ENCODE measurements at regions not wholly inside any gene's neighbourhood (a gene's known extent, or its start where the extent isn't known, plus 50 kb on each side); places are given as distances from the start of the nearest gene placed in this dataset.

DNA sequence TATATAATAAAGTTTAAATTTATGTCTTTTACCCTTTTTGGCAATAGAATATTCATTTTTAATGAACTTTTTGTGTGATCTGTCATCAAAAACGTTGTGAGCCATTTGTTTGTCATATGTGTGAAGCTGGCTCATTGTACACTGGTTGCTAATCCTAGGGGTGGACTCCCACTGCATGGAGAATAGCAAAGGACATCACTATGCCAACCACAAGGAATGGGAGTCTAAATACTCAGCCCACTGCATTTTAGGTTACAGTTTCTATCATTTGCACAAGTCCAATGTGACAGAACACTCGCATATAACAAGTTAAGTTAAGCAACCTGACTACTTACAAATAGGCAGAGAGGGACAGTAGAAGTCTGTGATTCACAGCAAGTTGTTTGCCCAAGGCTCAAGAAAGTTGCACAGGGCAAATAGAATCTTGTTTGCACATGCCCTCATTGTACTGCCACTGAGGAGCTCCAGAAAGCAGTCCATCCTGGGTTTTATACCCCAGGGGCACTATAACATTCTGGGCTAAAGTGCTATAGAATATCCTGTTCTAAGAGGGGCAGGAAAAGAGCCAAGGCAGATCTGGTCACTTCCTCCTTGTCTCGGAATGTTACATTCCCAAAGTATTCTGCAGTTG lies 545.9 kb upstream of the GCFC2 start:
- TF ChIP-seq, protein P1, sequence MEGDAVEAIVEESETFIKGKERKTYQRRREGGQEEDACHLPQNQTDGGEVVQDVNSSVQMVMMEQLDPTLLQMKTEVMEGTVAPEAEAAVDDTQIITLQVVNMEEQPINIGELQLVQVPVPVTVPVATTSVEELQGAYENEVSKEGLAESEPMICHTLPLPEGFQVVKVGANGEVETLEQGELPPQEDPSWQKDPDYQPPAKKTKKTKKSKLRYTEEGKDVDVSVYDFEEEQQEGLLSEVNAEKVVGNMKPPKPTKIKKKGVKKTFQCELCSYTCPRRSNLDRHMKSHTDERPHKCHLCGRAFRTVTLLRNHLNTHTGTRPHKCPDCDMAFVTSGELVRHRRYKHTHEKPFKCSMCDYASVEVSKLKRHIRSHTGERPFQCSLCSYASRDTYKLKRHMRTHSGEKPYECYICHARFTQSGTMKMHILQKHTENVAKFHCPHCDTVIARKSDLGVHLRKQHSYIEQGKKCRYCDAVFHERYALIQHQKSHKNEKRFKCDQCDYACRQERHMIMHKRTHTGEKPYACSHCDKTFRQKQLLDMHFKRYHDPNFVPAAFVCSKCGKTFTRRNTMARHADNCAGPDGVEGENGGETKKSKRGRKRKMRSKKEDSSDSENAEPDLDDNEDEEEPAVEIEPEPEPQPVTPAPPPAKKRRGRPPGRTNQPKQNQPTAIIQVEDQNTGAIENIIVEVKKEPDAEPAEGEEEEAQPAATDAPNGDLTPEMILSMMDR (IDR thresholded peaks at IDR 0.05): no peak
- TF ChIP-seq PRRX2 (CRISPR knock-in tag; IDR thresholded peaks at IDR 0.05): no peak
- TF ChIP-seq ESRRA (CRISPR knock-in tag; IDR thresholded peaks at IDR 0.05; ENCODE audit: borderline replicate concordance): no peak
- TF ChIP-seq, protein P2, sequence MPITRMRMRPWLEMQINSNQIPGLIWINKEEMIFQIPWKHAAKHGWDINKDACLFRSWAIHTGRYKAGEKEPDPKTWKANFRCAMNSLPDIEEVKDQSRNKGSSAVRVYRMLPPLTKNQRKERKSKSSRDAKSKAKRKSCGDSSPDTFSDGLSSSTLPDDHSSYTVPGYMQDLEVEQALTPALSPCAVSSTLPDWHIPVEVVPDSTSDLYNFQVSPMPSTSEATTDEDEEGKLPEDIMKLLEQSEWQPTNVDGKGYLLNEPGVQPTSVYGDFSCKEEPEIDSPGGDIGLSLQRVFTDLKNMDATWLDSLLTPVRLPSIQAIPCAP (CRISPR knock-in tag; IDR thresholded peaks at IDR 0.05): no peak
- no peak for TF ChIP-seq SMAD3 (CRISPR knock-in tag; IDR thresholded peaks at IDR 0.05; ENCODE audit: borderline replicate concordance)
- no peak for TF ChIP-seq FOXP1 (CRISPR knock-in tag; IDR thresholded peaks at IDR 0.05; ENCODE audit: borderline replicate concordance)
- TF ChIP-seq, protein P3, sequence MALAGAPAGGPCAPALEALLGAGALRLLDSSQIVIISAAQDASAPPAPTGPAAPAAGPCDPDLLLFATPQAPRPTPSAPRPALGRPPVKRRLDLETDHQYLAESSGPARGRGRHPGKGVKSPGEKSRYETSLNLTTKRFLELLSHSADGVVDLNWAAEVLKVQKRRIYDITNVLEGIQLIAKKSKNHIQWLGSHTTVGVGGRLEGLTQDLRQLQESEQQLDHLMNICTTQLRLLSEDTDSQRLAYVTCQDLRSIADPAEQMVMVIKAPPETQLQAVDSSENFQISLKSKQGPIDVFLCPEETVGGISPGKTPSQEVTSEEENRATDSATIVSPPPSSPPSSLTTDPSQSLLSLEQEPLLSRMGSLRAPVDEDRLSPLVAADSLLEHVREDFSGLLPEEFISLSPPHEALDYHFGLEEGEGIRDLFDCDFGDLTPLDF (CRISPR knock-in tag; IDR thresholded peaks at IDR 0.05): no peak
- TF ChIP-seq, protein P4, sequence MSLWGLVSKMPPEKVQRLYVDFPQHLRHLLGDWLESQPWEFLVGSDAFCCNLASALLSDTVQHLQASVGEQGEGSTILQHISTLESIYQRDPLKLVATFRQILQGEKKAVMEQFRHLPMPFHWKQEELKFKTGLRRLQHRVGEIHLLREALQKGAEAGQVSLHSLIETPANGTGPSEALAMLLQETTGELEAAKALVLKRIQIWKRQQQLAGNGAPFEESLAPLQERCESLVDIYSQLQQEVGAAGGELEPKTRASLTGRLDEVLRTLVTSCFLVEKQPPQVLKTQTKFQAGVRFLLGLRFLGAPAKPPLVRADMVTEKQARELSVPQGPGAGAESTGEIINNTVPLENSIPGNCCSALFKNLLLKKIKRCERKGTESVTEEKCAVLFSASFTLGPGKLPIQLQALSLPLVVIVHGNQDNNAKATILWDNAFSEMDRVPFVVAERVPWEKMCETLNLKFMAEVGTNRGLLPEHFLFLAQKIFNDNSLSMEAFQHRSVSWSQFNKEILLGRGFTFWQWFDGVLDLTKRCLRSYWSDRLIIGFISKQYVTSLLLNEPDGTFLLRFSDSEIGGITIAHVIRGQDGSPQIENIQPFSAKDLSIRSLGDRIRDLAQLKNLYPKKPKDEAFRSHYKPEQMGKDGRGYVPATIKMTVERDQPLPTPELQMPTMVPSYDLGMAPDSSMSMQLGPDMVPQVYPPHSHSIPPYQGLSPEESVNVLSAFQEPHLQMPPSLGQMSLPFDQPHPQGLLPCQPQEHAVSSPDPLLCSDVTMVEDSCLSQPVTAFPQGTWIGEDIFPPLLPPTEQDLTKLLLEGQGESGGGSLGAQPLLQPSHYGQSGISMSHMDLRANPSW (CRISPR knock-in tag; conservative IDR thresholded peaks at IDR 0.05; ENCODE audit: low read depth): no peak
- TF ChIP-seq, protein P5, sequence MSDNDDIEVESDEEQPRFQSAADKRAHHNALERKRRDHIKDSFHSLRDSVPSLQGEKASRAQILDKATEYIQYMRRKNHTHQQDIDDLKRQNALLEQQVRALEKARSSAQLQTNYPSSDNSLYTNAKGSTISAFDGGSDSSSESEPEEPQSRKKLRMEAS (CRISPR knock-in tag; IDR thresholded peaks at IDR 0.05): no peak
- no peak for TF ChIP-seq JUN (CRISPR knock-in tag; IDR thresholded peaks at IDR 0.05)
